Neural cell (in vitro differentiated cells): ENCODE measurements at regions not wholly inside any gene's neighbourhood (a gene's known extent, or its start where the extent isn't known, plus 50 kb on each side); places are given as distances from the start of the nearest gene placed in this dataset.

Experiments
- H2AFZ ChIP-seq: fragments of 200-600, 300-800 bp; sonication (generic), shearing (Covaris generic); 2 replicates; pipeline ENCODE4 v1.6.0; 2014; ENCODE audit warnings: low read depth, mild to moderate bottlenecking, antibody characterized with exemption, low read length, moderate library complexity
- H3F3A ChIP-seq: fragments of 200-600 bp; shearing (Covaris generic); 2 replicates; pipeline ENCODE4 v1.6.1; 2016; ENCODE audit warnings: mild to moderate bottlenecking, moderate library complexity, mixed read lengths, antibody characterized with exemption, low read length; ENCODE audit not compliant: insufficient read depth, poor library complexity, severe bottlenecking
- H3K27ac ChIP-seq: fragments of 200-600, 300-800 bp; sonication (generic), shearing (Covaris generic); 2 replicates; pipeline ENCODE4 v1.5.1; 2014; ENCODE audit warnings: mild to moderate bottlenecking, low read length, moderate library complexity
- H3K27me3 ChIP-seq: fragments of 300-800, 200-600 bp; sonication (generic), shearing (Covaris generic); 2 replicates; pipeline ENCODE4 v1.6.0; 2014; ENCODE audit warnings: mild to moderate bottlenecking, low read depth, low read length, moderate library complexity; ENCODE audit not compliant: insufficient read depth
- H3K36me3 ChIP-seq: fragments of 300-800, 200-600 bp; sonication (generic), shearing (Covaris generic); 2 replicates; pipeline ENCODE4 v1.5.1; 2014; ENCODE audit warnings: mild to moderate bottlenecking, antibody characterized with exemption, low read length, moderate library complexity; ENCODE audit not compliant: insufficient read depth
- H3K4me2 ChIP-seq: fragments of 300-800, 200-600 bp; sonication (generic), shearing (Covaris generic); 2 replicates; pipeline ENCODE4 v1.6.0; 2014; ENCODE audit warnings: mild to moderate bottlenecking, low read length
- H3K4me3 ChIP-seq: fragments of 300-800, 200-600 bp; sonication (generic), shearing (Covaris generic); 2 replicates; pipeline ENCODE4 v1.5.1; 2014; ENCODE audit warnings: mild to moderate bottlenecking, low read length, moderate library complexity
- H3K79me2 ChIP-seq: fragments of 200-600 bp; shearing (Covaris generic); replicated peaks from 2 replicates; pipeline ENCODE4 v1.6.0; 2014; ENCODE audit warnings: mild to moderate bottlenecking, low read length, moderate library complexity; ENCODE audit not compliant: insufficient read depth
- H3K9ac ChIP-seq: fragments of 300-800, 200-600 bp; sonication (generic), shearing (Covaris generic); 2 replicates; pipeline ENCODE4 v1.6.1; 2016; ENCODE audit warnings: mild to moderate bottlenecking, low read length, mixed read lengths
- H3K9me2 ChIP-seq: fragments of 200-600 bp; shearing (Covaris generic); 2 replicates; pipeline ENCODE4 v1.6.1; 2016; ENCODE audit warnings: mild to moderate bottlenecking, low read length, mixed read lengths; ENCODE audit not compliant: insufficient read depth
- H3K9me3 ChIP-seq: fragments of 200-600, 300-800 bp; sonication (generic), shearing (Covaris generic); 2 replicates; pipeline ENCODE4 v1.6.1; 2016; ENCODE audit warnings: mild to moderate bottlenecking, mixed run types, low read length, moderate library complexity, mixed read lengths
- H4K20me1 ChIP-seq: fragments of 200-600 bp; shearing (Covaris generic); 2 replicates; pipeline ENCODE4 v1.6.1; 2016; ENCODE audit warnings: mild to moderate bottlenecking, mixed run types; ENCODE audit not compliant: insufficient read depth
- CTCF ChIP-seq: fragments of 450-650 bp; IDR thresholded peaks from 2 replicates; pipeline ENCODE4 v1.5.1; 2014; ENCODE audit warnings: antibody characterized with exemption, mild to moderate bottlenecking, moderate library complexity; ENCODE audit not compliant: poor library complexity, severe bottlenecking
- EP300 ChIP-seq: fragments of 450-650 bp; conservative IDR thresholded peaks from 2 replicates; pipeline ENCODE4 v1.6.1; 2014; ENCODE audit warnings: antibody characterized with exemption, mild to moderate bottlenecking, moderate library complexity; ENCODE audit not compliant: poor library complexity, severe bottlenecking
- EZH2 ChIP-seq: fragments of 200-600, 300-800 bp; shearing (Covaris generic), sonication (generic); IDR thresholded peaks from 2 replicates; pipeline ENCODE4 v1.6.1; 2014; ENCODE audit warnings: antibody characterized with exemption, low read length, borderline replicate concordance, mild to moderate bottlenecking; ENCODE audit not compliant: insufficient read depth, poor library complexity, severe bottlenecking
- MXI1 ChIP-seq: fragments of 450-650 bp; conservative IDR thresholded peaks from 2 replicates; pipeline ENCODE4 v1.6.1; 2014; ENCODE audit warnings: antibody characterized with exemption, mild to moderate bottlenecking; ENCODE audit not compliant: poor library complexity, severe bottlenecking
- POLR2AphosphoS5 ChIP-seq: IDR thresholded peaks from 2 replicates; pipeline ENCODE4 v1.6.1; 2012
- RAD21 ChIP-seq: fragments of 450-650 bp; conservative IDR thresholded peaks from 2 replicates; pipeline ENCODE4 v1.6.1; 2014; ENCODE audit warnings: antibody characterized with exemption, mild to moderate bottlenecking, moderate library complexity
- SMC3 ChIP-seq: fragments of 450-650 bp; conservative IDR thresholded peaks from 2 replicates; pipeline ENCODE4 v1.6.1; 2014; ENCODE audit warnings: antibody characterized with exemption, mild to moderate bottlenecking, moderate library complexity; ENCODE audit not compliant: poor library complexity
- TAF1 ChIP-seq: IDR thresholded peaks from 2 replicates; pipeline ENCODE4 v1.6.1; 2012; ENCODE audit warnings: low read depth
- TF ChIP-seq, protein P1 (sequence below): IDR thresholded peaks from 2 replicates; pipeline ENCODE4 v1.6.1; 2012; ENCODE audit warnings: borderline replicate concordance

GRCh38 chr4:124786634-124787033 lies 74.1 kb upstream of the ANKRD50 start:
- Histone ChIP-seq H2AFZ (no peak overlapping the region), H3K9me3 (no peaks in the 10 kb centered on the region), H3K4me2 (no peak overlapping the region), H3K27me3 (no peaks in the 10 kb centered on the region), H3K79me2 (no peaks in the 10 kb centered on the region), H3K9me2 (no peaks in the 10 kb centered on the region), H4K20me1 (no peaks in the 10 kb centered on the region), H3K9ac (no peak overlapping the region), H3F3A (peaks cover 6% of the 10 kb centered on the region), H3K4me3 (no peak overlapping the region), H3K36me3 (no peaks in the 10 kb centered on the region), H3K27ac (no peak overlapping the region)
- TF ChIP-seq MXI1 = no peak
- TF ChIP-seq, protein P1, sequence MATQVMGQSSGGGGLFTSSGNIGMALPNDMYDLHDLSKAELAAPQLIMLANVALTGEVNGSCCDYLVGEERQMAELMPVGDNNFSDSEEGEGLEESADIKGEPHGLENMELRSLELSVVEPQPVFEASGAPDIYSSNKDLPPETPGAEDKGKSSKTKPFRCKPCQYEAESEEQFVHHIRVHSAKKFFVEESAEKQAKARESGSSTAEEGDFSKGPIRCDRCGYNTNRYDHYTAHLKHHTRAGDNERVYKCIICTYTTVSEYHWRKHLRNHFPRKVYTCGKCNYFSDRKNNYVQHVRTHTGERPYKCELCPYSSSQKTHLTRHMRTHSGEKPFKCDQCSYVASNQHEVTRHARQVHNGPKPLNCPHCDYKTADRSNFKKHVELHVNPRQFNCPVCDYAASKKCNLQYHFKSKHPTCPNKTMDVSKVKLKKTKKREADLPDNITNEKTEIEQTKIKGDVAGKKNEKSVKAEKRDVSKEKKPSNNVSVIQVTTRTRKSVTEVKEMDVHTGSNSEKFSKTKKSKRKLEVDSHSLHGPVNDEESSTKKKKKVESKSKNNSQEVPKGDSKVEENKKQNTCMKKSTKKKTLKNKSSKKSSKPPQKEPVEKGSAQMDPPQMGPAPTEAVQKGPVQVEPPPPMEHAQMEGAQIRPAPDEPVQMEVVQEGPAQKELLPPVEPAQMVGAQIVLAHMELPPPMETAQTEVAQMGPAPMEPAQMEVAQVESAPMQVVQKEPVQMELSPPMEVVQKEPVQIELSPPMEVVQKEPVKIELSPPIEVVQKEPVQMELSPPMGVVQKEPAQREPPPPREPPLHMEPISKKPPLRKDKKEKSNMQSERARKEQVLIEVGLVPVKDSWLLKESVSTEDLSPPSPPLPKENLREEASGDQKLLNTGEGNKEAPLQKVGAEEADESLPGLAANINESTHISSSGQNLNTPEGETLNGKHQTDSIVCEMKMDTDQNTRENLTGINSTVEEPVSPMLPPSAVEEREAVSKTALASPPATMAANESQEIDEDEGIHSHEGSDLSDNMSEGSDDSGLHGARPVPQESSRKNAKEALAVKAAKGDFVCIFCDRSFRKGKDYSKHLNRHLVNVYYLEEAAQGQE = no peak
- TF ChIP-seq CTCF = no peak
- TF ChIP-seq RAD21 = no peak
- no peak for TF ChIP-seq EZH2
- no peak for TF ChIP-seq SMC3
- TF ChIP-seq EP300 = no peak
- TF ChIP-seq POLR2AphosphoS5 = no peak
- TF ChIP-seq TAF1 = no peak

DNA sequence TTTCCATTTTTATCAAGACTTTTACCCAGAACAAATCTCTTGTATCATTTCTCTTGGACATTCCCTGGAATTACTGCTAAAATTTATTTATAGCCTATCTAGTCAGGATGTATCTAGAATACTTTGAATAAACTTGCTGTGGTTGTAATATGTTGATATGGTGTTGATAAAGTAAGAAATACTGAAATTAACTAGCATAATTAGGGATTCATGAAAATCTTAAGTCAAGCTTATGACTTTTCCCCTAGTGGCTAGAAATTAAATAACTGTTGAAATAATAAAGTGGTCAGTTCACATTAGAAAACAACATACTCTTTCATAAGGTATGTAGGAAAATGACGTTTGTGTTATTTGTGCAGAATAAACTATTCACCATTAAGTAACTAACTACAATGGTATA lies 73.1 kb upstream of the ANKRD50 start:
- TF ChIP-seq TAF1 (no peak), CTCF (no peak), MXI1 (no peak), EP300 (no peak), EZH2 (no peak), POLR2AphosphoS5 (no peak), RAD21 (no peak), SMC3 (no peak)
- TF ChIP-seq, protein P1 = no peak
- H2AFZ ChIP-seq = no peak overlapping the region

More for the DNA sequence above, 73.1 kb upstream of the ANKRD50 start:
- Histone ChIP-seq H3K4me2 (no peak overlapping the region), H3K4me3 (no peak overlapping the region), H3F3A (no peaks in the 10 kb centered on the region), H3K9me3 (no peaks in the 10 kb centered on the region), H3K36me3 (no peaks in the 10 kb centered on the region), H3K27me3 (no peaks in the 10 kb centered on the region), H3K27ac (no peak overlapping the region), H4K20me1 (no peaks in the 10 kb centered on the region), H3K9me2 (no peaks in the 10 kb centered on the region), H3K9ac (no peak overlapping the region), H3K79me2 (no peaks in the 10 kb centered on the region)
